GM12872 (cell line): ENCODE measurements at regions not wholly inside any gene's neighbourhood (a gene's known extent, or its start where the extent isn't known, plus 50 kb on each side); places are given as distances from the start of the nearest gene placed in this dataset.

ENCODE experiments used
- TF ChIP-seq, protein P1 (sequence below): IDR thresholded peaks from 3 replicates; pipeline ENCODE4 v1.5.1; 2011; ENCODE audit warnings: low read depth, mild to moderate bottlenecking, low read length, moderate library complexity; ENCODE audit not compliant: insufficient read depth

DNA sequence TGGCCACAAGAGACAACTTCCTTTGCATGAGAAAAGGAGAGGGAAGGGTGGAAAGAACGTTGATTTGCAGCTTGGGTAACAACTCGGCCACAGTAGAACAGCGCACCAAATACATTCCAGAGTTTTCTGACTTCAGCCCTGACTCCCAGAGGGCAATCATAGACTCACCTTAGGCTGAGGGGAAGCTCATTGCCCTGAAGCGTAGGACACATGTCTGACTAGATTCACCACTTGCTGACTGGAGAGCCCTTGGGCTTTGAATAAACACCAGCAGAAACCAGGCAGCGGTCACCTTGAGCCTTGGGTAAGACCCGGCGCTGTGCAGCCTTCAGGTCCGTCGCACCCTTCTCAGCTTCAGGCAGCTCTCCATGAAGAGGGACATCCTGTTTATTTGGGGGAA is 151.8 kb upstream of the GRIA4 start:
- TF ChIP-seq, protein P1, sequence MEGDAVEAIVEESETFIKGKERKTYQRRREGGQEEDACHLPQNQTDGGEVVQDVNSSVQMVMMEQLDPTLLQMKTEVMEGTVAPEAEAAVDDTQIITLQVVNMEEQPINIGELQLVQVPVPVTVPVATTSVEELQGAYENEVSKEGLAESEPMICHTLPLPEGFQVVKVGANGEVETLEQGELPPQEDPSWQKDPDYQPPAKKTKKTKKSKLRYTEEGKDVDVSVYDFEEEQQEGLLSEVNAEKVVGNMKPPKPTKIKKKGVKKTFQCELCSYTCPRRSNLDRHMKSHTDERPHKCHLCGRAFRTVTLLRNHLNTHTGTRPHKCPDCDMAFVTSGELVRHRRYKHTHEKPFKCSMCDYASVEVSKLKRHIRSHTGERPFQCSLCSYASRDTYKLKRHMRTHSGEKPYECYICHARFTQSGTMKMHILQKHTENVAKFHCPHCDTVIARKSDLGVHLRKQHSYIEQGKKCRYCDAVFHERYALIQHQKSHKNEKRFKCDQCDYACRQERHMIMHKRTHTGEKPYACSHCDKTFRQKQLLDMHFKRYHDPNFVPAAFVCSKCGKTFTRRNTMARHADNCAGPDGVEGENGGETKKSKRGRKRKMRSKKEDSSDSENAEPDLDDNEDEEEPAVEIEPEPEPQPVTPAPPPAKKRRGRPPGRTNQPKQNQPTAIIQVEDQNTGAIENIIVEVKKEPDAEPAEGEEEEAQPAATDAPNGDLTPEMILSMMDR: no peak

- TF ChIP-seq, protein P1: peak; percentile 52; the same call in 2 of the 3 replicates
These were observed 152.9 kb upstream of the GRIA4 start for GRCh38 chr11:105456950-105457349.

DNA sequence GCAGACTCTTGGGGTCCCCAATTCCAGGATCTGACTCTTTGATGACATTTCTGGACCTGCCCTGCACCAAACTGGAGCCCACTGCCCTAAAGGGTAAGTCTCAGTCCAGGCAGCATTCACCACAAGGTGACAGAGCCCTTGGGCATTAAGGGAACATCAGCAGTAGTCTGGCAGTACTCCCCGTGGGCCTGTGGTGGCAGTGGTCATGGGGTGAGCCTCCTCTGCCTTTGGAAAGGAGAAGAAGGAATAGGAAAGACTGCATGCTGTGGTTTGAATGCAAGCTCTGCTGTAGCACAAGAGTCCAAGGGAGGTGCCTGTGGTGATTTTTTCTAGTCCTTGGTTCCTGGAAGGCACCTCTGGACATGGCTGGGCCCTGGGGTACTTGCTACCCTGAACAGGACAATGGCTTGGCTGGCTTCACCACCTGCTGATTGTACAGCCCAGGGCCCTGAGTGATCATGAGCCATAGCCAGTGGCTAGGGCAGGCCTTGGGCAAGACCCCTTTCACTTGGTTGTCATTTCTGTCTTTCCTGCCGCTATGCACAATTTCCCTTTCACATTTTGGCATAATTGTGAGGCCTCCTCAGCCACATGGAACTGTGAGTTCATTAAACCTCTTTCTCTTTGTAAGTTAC is 160.7 kb upstream of the GRIA4 start:
- TF ChIP-seq, protein P1: no peak

- TF ChIP-seq, protein P1: no peak
These were observed 161.2 kb upstream of the GRIA4 start for GRCh38 chr11:105448703-105449079.

DNA sequence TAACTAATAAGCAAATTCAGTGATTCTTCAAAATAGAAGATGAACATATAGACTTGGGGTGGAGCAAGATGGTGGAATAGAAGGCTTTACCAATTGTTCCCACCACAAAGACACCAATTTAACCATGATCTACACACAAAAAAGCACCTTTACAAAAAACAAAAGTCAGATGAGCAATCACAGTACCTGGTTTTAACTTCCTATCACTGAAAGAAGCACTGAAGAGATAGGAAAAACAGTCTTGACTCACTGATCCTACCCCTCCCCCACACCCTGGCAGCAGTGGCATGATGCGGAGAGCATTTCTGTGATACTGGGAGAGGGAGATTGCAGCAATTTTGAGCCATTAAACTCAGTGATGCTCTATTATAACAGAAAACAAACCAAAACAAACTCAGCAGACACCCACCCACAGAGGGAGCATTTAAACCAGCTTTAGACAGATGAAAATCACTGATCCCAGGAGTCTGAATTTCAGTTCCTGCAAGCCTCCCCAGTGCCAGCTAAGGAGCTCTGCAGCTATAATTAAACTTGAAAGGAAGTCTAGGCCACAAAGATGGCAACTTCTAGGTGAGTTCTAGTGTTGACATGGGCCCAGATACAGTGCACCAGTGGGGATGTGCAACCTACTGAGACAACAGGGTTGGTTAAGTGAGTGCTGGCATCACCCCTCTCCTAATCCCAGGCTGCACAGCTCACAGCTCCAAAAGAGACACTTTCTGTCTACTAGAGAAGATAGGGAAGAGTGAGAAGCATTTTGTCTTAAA is 161.8 kb upstream of the GRIA4 start:
- TF ChIP-seq, protein P1: no peak

DNA sequence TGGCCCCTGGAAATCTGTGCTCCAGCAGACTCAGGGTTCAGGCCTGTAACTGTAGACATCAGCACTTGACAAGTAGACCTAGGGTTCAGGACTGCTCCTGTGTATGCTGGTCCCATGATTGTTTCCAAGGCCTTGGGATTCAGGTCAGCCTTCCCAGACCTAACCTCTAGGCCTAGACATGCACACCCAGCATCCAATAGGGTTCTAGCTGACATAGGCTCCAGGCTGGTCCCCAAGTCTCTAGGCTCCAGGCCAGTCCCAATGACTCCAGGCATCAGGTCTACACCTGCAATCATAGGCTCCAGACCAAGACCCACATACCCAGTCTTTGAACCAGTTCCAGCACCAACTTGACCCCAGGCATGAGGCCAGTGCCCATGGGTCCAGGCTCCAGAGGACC is 166.2 kb upstream of the GRIA4 start:
- TF ChIP-seq, protein P1: no peak

- TF ChIP-seq, protein P1: no peak
These were observed 177.5 kb upstream of the GRIA4 start for GRCh38 chr11:105432241-105432995.
